HG03378 (cell line): ENCODE measurements at regions not wholly inside any gene's neighbourhood (a gene's known extent, or its start where the extent isn't known, plus 50 kb on each side); places are given as distances from the start of the nearest gene placed in this dataset.

Experiments
- ATAC-seq: cut with Tn5 transposase; IDR thresholded peaks from one replicate; pipeline ENCODE4 v1.9.1; 2021; ENCODE audit warnings: mild to moderate bottlenecking, moderate library complexity; ENCODE audit not compliant: unreplicated experiment

- ATAC-seq: no peak
Measured at GRCh38 chr2:225156853-225157451, 114.7 kb upstream of the DOCK10 start.

DNA sequence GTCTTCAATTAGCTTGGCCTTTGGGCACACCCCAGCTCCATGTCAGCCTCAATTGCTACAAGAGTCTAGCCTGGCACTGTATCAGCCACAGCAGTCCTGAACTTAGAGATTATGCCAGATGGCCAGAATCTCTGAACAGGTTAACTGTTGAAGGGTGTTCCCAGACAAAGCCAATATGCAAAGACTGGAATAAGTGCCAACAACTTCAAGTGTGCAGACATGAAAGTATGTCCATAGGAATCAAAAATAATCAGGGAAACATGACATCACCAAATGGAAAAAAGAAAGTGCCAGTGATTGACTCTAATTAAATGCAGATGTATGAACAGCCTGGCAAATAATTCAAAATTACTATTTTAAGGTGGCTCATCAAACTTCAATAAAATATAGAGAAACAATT is 98.5 kb upstream of the DOCK10 start:
- ATAC-seq: no peak

- no peak for ATAC-seq
Measured at GRCh38 chr2:225137971-225138370, 95.7 kb upstream of the DOCK10 start.

- ATAC-seq: no peak
Measured at GRCh38 chr2:225136552-225136951, 94.3 kb upstream of the DOCK10 start.

DNA sequence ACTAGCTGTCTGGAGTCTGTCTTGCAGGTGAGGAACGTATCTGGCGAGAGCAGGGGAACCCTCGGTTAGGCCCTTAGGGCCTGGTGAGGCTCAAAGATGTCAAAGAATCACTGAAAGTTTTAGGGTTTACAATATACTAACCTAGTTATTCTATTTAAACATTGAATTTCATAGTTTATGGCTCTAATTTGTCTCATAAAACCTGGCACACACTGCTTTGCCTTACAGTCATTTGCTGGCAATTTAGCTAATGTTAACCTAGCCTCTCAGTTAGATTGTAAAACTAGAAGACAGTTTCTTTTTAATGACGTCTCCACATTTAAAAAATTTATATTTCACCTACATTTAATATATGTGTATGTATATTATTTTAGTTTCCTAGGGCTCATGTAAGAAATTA is 89.6 kb upstream of the DOCK10 start:
- no peak for ATAC-seq

- no peak for ATAC-seq
Measured at GRCh38 chr2:225130093-225130492, 87.8 kb upstream of the DOCK10 start.

DNA sequence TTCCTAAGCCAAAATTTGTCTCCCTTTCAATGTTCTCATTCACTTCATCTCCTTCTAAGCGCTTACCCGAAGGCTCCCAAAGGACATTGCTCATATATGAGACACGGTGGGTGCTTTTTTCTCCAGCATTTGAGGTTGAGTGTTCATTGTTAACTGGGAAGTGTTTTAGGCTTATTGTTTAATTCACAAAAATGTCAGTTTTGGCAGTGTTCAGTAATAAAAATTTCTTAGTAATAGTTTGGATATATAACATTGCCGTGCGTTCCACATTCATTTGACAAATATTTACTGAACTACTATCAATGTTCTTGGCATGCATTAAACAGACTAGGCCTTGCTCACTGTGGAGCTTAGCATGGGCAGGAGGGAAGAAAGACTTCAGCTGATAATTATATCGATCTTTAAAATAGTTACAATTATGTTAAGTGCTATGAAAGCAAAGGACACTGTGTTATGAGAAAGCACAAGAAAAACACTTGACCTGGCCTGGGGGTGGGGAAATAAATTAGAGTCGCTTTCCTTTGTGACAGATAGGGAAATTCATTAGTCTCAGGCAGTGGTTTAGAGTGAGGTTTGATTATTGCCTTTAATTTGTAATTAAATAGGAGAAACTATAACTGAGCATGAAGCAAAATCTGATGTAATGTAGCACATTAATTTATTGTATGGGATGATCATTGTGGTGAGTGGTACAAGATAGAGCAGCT is 82.2 kb upstream of the DOCK10 start:
- ATAC-seq: no peak

DNA sequence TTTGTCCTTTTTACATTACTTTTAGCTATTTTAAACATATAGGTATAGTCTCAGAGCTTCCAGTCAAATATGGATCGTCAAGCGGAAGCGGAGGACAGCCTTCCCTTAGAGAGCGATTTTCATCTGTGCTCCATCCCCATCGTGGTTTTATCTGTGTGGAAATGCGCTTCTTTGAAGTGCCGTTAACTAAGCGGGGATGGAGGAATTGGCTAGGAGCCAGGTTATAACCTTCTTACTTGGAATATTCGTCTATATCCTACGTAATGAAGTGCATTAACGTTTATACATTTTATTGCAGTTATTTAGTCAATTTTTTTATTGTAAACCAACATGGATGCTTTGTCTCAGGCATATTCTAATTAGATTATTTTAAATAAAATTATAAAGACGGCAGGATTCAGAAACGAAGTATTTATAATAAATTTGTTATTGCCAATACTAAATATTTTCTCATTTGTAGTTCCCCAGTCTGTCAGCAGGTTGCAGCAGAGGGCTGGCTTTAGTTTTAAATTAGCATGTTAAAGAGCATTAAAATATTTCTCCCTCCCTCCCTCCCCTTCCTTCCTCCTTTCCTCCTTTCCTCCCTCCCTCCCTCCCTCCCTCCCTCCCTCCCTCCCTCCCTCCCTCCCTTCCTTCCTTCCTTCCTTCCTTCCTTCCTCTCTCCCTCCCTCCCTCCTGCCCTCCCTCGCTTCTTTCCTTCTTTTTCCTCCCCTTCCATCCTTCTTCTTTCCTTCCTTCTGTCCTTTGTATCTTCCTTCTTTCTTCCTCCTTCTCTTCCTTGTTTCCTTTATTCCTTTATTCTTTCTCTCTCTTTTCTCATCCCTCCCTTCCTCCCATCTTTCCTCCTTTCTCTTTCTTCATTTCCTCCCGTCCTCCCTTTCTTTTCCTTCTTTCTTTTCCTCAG is 80.6 kb upstream of the DOCK10 start:
- ATAC-seq: no peak

- ATAC-seq: no peak
Measured at GRCh38 chr2:225122007-225122406, 79.7 kb upstream of the DOCK10 start.

DNA sequence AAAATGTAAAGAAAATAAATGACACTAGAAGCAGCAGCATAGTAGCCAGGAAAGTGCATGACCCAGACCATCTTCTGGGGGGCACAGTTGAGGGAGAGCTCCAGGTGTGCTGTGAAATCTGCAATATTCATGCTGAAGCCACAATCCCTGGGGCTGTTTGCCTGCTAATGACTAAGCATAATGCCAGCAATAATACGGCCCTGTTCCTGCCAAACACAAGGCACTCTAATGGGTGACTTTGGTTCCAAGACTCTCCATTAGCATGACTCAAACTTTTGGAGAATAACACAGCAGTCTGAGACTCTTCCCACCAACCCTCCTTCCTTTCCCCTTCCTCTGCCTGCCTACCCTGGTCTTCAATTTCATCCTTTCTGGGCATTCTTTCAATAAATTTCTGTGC is 77.9 kb upstream of the DOCK10 start:
- no peak for ATAC-seq

DNA sequence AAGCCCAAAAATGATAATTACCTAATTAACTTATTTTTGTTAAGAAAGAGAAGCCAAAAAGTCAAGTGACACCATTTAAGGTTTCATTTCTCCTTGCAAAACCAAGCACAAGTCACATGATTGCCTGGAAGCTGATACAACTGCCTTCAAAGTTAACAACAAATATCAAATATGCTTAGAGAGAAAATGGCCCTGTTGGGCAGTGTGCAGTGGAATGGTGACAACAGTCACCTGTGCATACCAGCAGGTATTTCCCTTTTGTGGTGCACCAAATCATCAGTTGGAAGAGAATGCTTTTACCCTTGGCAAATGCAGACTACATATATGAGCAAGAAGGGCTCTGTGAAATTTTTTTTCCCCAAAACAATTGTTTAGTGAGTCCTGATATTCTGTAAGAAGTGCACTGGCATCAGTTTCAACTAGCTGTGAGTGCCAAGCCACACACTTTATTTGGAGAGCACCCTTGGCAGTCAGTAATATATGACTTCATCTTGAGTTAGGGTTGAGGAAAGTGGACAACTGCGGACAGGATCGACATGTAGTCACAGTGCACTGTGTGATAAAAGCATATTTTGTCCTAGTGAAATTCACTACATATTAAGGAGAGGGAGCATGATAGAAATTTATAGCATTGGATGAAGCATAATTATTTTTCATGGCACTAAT is 74.9 kb upstream of the DOCK10 start:
- no peak for ATAC-seq

- ATAC-seq: no peak
Measured at GRCh38 chr2:225114786-225115323, 72.6 kb upstream of the DOCK10 start.

DNA sequence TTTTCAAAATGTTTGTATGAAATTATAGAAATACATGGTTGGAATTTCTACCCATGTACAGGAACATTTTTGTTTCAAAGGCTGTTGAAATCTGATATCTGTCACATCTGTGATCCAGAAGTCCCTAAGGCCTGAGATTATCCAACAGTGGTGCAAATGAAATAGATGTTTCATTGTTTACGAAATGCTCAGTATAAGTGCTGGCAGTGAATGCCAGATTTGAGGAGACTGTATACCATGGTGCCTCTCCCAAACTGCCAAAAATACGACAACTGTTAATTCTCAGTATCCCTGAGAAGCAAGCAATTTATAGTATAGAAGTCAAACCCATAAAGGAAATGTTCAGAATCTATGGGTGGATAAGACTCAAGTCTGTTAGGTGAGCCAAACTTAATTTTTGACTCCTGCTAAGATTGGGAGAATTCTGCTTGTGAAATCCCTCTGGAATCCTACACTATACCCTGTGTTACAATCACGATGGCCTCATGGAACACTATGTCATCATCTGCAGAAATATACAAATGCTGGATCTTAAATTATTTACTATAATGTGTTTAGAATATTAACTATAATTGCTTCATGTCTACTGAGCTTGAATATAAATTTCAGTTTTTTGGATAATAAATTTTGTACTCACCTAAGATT is 71.2 kb upstream of the DOCK10 start:
- ATAC-seq: no peak

DNA sequence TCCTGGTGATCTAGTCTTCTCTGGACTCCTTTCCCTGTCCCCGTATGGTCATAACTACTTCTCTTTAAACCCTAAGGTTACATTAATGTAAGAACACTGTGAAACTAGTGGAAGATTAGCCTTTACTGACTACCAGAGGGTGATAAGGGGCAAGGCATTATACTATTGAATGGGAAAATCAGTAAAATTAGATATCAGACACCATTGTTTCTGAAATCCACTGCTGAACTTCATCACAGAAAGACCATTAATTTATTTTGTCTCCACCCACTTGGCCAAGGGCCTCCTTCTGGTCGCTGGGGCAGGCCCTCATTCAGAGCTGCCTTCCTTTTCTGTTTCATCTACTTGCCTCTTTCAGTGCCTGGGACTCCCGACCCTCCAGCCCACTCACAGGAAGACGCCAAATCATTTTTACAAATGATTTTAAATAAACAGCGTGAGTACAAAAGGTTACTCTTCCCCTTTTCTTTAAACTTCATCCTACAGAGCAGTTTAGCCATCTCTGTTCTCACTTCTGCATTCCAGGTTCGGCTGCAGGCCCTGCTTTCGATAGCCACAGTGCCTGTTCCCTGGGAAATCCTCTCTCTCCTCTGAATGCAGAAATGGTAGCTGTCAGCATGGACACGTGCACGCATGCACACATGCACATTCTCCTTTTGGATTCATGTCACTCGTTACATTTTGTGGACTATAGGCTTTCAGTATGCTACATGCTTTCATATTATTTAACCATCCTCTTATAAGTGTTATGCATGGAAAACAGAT is 70.3 kb upstream of the DOCK10 start:
- ATAC-seq: peak; percentile 62

DNA sequence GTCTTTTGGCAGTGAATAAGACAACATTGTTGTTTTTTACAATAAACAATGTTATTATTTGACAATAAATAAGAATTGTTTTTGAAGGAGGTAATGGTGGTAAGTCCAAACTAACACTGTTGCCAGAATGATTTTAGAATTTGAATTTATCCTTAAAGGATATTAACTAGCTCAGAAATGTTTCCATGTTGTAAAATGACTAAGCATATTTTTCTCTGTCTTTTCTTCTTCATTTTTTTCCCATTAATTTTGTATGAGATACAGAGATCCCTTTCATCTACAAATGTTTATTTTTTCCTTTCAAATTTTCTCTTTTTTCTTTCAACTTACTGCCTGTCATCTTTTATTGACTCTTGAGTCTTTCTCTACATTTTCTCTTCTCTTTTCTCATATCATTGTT is 66.5 kb upstream of the DOCK10 start:
- ATAC-seq: no peak

DNA sequence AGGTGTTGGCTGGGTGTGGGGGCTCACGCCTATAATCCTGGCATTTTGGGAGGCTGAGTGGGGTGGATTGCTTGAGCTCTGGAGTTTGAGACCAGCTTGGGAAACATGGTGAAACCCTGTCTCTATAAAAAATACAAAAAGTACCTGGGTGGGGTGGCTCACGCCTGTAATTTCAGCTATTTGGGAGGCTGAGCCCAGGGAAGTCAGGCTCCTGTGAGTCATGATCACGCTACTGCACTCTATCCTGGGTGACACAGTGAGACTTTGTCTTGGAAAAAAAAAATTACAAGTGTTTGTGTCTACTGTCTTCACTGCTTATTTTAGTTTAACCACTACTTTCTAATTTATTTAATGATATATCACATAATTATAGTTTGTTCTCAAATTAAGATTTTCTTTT is 62.7 kb upstream of the DOCK10 start:
- no peak for ATAC-seq

GRCh38 chr2:225104321-225104720 is 62.1 kb upstream of the DOCK10 start:
- ATAC-seq: no peak

GRCh38 chr2:225103737-225104141 is 61.5 kb upstream of the DOCK10 start:
- no peak for ATAC-seq

DNA sequence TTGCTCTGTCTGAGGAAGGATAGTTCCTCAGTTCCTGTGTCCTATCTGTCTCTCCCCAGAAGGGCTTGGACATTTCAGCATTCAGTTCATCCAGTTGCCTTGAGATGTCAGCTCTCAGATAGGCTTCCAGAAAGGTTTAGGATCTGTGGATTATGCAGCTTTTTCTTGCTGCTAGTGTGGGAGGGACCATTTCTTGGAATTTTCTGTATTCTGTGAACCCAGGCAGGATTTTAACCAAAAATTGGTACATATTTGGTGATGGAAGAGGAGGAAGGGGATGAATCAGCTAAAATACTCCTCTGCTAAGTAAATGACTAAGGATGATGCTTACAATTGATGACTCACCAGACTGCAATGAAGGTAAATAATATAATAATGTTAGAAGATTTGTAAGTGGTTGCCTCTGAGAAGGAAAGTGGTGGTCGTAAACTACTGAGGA is 58.6 kb upstream of the DOCK10 start:
- ATAC-seq: no peak

DNA sequence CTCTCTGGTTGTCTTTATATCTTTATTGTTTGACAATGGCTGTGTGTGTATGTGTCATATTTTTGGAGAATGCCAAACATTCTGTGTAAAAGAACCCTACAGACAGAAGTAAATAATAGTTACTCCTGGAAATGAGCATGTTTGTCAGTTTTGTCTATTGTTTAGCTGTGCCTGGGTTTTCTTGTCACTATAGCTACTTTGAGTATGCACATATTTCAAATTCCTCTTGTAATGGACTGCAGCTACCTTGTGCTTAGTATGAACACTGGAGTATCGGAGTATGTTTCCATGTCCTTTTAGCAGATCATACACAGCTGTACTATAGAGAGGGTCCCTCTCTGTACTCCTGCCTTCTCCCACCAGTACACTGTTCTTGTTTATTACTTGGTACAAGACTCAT is 58.0 kb upstream of the DOCK10 start:
- no peak for ATAC-seq
